ENCODE measurements at regions not wholly inside any gene's neighbourhood (a gene's known extent, or its start where the extent isn't known, plus 50 kb on each side); places are given as distances from the start of the nearest gene placed in this dataset.

DNA sequence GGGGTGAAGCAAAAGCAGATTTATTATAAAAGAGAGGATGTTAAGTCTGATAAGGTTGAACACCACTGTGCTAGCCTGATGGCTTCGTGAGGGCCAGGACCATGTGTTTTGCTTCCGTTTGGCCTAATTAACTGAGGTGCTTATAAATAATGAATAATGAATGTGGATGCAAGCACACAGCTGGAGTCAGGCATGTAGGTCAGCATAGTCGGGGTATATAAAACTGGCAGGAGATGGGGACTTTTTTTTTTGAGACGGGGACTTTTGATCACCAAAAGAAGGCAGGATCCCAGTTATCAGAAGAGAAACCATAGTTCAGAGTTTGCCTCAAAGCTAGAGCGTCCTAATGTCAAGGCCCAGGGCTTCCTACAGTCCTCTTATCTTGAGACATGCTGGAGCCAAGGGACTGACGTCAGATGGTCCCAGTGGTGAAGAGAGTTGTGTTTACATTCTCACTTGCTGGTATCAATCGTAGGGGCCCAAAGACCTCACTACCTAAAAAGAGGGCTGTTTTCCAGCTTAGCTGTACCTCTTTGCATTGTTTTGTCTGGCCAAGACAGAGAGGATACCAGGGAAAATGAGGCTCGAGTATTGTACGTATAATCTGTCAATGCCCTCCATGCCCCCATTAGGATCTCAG lies 50.4 kb downstream of the RTL9 start:
- no peak for DNase-seq (ENCODE audit: low read depth in 2 of 2)

DNA sequence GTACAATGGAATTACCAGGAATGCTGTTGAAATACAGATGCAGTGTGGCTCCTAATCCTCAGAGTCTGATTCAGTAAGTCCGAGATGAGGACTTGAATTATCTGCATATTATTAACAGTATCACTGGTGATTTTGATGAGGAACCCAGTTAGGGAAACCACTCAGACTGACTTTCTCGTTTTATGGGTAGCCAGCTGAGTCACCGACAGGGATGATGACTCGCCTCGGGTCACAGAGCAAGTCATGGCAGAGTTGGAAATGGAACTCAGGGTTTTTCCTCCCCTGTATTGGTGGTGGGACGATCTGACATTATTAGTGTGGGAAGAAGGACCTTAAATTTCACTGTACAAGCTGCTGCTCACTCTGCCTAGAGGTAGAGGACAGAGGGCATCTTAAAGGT lies 51.3 kb downstream of the RTL9 start:
- DNase-seq (ENCODE audit: low read depth in 2 of 2) = no peak

DNA sequence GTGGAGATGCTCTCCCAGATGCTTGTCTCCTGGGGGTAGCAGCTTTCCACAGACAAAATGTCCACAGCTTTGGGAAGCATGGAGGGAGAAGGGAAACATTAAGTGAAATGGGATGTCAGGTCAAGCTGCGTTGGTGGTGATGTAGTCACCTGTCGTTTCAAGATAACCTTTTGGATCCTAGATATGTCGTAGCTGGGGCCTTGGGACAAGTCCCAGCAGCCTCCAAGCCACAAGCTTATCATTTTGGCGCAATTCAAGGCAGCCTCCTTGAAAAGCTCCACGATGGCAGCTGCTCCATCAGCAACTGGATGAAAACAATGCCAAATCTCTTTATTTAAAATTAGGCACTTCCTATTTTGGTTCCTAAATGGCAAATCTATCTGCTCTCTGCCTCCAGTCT lies 52.0 kb downstream of the RTL9 start:
- DNase-seq (ENCODE audit: low read depth in 2 of 2) = no peak

DNA sequence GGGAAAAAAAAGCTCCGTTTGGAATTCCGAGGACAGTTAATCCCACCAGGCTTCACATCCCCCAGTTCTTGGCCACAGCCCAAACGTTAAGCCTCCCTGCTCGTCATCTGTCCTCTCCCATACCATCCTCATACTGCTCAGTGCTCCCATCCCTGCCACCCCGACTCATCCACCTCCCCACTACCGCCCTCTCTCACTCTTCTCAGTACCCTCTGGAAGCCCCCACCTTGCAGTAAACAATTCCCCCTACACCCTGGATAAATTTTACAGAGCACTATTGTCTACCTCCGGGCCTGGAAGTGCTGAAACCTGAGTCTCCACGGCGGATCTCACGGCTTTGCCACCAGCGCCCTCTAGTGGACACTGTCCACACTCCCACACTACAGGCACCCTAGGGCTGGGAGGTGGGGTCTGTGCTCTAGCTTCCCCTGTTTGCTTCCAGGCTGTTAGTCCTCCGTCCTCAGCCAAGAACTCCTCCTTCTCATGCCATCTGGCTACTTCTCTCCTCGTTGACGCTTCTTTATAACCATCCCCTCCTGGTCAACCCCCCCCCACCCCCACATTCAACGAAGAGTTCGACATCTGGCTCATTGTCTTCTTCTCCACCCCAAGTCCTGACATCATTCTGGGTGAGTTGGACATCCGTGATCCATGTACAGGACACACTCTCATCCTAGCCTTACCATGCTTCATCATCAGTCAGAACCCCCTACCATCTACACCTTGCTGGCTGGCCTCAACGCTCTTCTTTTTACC lies 54.5 kb downstream of the RTL9 start:
- DNase-seq (ENCODE audit: low read depth in 2 of 2) = peak; percentile 48 to 64

DNA sequence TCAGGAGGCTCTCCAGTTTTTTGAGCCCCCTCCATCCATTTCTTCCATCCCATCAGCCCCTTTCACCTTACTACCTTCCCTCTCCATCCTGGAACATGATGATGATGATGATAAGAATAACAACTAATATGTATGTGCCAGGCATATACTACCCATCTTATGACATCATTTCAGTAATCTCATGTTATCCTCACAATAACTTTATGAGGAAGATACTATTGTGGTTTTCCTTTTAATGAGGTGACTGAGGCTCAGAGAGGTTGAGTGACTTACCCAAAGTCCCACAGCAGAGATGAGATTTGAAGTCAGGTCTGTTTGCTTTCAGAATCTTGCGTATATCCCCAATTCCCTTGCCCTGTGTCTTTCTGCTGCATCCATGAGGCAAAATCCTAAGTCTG lies 55.1 kb downstream of the RTL9 start:
- DNase-seq (ENCODE audit: low read depth in 2 of 2) = no peak

DNA sequence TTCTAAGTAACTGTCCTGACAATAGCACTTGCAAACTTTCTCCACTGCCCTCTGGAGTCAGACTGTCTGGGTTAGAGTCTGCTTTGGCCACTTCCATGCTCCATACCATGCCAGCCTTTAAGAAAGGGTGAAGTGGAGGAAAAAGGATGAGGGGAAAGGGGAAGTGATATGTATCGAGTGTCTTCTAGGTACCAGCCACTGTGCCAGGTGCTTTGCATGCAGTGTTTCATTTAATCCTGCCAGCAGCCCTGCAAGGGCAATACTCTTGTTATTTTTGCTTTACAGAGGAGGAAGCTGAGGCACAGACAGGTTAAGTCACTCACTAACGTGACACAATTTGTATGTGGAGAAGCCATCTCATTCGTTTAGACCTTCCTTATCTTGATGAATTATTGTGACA lies 55.6 kb downstream of the RTL9 start:
- DNase-seq (ENCODE audit: low read depth in 2 of 2) = no peak

DNA sequence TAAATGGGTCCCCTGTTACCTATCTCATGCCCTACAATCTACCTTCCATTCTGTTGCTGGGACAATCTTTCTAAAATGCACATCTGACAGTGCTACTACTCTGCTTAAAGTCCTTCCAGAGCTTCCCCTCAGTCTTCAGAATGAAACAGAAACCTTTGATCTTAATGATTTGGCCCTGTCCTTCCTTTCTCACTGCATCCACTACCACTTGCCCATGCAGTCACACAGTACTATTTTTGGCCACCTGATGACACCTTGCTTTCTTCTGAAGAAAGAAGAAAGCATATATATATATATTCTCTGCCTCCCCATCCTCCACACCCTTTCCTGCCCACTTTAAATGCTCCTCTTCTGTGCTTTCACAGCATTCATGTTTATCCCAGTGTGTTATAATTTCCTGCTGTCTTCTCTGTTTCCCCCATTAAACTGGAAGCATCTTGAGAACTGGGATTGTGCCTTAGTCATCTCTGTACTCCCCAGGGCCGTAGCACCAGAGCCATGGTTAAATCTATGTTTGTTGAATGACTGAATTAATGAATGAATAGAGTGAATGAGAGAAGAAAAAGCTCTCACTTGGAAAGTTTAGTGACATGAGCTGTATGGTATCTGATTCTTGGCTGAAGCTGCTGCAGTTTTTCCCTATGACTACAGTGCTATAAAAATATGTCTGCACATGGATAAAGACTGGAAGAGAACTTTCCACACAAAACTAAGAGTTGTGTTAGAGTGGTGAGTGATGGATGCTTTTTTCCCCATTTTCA lies 56.2 kb downstream of the RTL9 start:
- no peak for DNase-seq (ENCODE audit: low read depth in 2 of 2)

DNA sequence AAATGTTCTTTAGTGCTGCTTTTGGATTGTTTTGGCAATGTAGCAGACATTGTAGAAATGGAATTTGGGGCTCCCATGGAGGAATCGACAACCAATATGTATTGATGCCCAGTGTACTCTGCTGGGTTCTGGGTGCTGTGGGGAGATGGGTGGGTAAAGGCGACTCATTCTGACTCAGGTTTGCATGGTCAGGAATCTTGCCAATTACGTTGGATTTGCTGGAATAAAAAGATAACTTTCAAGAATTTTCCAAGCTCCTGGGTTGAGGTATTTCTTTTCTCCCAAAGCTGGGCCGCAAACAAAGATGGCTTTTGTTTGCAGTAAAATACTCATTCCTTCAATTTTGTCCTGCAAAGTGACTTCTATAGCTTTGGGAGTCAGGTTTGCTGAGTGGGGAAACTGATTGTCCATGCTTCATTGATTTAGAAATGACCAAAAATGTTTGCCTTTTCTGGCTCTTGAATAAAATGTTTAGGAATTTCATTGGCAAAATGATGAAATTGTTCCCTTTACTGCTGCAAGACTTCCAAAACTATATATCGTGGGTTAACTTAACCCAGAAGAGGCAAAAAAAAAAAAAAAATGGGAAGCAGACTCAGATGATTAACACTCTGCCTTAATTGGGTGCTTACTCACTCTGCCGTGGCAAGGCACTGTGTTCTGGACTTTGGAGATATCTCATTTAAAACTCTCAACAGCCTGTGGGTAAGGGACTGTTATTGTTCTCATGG lies 57.0 kb downstream of the RTL9 start:
- DNase-seq (ENCODE audit: low read depth in 2 of 2) = no peak

DNA sequence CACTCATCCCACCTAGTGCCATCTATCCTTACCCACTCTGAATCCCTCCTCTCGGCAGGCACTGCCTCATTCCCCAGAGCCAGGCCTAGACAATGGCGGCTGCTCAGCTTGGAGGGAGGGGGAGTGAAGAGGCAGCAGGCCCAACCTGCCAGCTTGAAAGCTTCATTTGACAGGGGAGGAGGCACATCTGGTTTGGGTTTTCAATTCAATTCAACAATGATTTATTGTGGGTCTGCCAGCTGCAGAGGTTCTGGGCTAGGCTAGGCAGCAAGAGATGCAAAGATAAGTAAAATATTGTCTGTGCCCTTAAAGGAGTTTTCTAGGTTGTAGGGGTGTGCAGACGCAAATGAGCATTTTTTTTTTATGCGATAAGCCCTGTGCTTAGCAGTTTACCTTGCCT lies 58.5 kb downstream of the RTL9 start:
- DNase-seq (ENCODE audit: low read depth in 2 of 2) = no peak

DNA sequence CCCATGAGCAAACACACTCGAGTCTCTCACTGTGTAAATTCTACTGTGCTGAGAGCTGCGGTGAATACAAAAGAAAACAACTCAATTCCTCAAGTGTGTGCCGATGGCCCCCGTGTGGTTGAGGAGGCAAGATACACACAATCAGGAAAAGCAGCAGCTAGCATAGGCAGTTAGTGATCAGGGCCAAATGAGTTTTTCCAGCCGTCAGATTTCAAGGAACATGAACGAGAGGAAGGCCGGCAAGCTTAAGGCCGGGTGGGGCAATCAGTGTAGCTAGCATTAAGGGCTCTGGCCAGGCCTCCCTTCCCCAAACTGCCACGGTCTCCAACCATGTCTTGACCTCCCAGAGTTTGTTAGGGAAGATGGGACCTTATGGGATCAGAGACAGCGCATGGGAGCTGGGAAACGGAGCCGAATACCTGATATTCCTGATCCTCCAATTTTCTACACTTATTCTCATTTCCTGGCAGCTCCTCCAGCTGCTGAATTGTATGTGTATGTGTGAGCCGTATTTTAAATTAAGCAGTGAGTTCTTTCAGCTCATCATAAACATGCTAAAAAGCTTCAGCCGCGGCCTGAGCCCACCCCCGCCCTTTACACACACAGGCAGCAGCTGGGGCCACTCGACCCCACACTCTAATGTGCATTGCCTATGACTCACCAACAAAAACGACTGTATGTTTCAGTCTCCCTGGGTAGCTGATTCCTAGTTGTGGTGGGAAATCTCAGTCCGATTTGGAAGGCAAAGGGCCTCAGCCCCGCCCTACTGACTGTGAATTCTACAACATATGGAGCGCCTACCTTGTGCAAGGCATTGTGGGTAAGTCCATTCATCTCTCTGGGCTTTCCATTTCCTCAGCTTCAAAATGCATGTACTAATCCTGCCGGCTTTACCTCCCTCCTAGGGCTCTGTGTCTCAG lies 59.9 kb downstream of the RTL9 start:
- no peak for DNase-seq (ENCODE audit: low read depth in 2 of 2)

DNA sequence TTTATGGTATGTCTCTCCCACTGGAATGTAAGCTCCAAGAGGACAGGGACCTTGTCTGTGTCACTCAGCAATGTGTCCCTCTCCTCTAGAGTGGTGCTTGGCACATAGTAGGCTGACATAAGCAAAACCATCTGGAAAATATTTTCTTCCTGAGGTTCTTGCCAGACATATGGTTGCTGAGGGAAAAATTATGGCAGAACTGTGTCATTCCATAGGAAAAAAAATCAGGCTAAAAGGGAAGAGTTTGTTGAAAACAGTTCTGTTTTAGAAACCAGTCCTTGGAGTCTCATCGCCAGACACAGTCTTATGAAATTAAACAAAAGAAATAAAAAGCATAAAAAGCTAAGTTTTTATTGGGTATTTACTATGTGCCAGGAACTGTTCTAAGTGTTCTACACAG lies 60.9 kb downstream of the RTL9 start:
- no peak for DNase-seq (ENCODE audit: low read depth in 2 of 2)

DNA sequence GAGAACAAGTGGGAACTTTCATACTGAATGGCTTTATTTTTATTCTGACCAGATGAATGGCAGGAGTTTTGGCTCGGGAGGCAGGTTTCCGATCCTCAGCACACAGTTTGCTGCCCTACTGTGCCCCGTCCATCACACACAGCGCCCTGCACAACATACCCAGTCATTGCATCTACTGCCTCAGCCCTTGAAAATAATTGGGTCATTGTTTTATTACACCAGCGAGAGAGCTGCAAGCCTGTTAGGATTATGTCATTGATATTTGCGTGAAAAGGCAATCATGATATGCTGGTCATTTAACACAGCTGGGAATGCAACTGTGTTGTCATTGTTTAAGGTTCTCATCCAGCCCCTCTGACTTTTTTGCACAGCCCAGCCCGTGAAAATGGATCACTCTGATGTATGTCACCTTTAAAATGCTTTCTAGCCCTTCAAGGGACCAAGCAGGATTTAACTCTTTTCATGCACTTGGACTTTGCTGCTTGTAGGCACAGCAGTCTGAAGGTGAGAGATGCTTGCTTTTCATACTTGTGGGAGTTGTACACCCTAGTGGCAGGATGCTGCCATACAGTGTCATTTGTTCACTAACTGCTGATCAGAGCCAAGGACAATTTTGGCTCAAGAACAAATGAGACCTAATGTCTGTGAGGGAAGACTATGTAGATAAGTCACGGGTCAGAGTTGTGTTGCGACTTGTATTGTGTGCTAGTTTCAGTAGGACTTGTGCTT lies 62.3 kb downstream of the RTL9 start:
- DNase-seq (ENCODE audit: low read depth in 2 of 2) = no peak

DNA sequence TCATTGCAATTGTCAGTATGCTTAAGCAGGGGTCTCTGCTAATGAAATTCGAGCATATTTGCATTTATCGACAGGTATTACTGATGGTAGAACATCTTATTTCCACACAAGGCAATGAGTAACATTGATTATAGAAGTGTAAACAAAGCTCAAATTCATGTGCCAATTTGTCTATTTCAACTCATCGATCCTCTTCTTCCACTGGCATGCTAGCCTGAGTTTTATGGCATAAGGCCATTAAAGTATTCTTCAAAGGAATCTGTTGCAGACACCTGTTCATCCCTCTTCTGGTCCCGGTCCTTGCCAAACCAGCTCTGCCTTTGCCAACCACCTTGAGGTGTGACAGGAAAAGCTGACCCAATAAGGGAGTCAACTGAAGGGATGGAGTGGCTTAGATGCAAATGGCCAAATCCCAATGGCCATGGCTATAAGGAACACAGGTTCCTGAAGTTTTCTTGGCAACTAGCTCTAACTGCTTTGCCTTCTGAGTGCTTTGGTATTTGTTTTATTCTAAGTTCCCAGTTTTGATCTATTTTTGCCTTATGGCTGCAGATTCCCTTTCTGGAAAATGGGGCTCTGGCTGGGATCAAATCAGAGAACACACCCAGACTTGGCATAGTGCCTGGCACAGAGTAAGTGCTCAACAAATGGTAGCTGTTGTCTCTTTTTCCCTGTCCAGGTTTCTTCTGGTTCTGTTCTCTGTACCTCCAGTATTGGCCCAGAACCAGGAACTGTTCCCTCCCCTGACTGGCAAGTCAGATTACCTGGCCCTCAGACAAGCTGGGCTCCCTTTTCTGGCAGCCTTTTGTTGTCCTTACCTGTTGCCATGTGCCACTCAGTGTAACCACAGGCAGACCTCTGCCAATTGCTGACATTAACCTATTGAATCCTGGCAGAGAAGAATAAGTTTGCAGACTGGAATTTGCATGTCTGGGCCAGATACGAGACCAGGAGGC lies 63.1 kb downstream of the RTL9 start:
- no peak for DNase-seq (ENCODE audit: low read depth in 2 of 2)

DNA sequence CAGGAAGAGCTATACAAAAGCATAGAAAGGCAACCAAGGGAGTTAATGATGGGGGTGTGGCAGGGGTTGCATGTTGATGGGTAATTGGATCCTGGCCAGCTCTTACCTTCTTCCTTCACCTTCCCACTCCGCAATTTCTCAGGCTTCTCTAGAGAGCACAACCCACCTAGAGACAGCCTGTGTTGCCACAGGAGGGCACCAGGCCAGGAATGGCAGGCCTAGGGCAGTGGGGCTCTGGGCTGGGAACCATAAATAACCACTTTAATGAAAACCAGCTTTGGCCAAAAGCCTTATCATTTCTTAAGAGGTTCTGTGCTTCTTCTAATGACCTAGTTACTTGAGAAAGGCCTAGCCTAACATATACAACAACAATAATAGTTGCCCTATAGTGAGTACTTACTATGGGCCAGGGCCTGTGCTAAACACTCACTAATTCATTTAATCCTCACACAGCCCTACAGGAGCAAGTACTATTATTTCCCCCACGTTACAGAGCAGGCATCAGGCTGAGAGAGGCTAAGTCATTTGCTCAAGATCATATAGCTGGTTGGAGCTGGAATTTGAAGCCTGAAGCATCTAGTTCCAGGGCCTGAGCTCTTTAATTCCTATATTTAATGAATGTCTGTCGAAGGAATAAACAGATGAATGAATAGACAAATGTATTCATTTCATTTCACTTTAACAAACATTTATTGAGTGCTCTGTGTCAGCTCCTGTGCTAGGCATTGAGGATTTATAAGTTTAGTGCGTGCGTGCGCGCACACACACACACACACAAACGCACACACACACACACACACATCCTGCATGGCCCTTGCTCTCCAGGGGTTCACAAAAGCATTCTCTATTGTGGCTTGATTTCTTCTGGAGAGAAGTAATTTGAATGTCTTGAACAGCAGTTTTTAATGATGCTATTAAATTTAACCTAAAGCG lies 66.8 kb downstream of the RTL9 start:
- no peak for DNase-seq (ENCODE audit: low read depth in 2 of 2)

DNA sequence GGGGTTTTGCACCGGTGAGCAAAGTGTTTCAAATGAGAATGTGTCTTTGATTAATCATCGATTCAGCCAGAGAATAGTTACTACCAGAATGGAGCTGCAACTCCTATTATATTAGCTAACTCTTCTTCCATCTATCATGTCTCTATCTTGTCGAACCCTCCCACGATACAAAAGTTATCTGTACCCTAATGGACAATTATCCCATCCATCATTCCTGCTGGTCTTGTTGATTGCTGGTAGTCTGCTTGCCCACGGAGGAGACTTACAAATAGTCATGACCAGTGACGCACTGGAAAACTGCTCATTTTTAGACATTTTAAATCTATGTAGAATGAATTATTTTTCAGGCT lies 67.5 kb downstream of the RTL9 start:
- no peak for DNase-seq (ENCODE audit: low read depth in 2 of 2)

DNA sequence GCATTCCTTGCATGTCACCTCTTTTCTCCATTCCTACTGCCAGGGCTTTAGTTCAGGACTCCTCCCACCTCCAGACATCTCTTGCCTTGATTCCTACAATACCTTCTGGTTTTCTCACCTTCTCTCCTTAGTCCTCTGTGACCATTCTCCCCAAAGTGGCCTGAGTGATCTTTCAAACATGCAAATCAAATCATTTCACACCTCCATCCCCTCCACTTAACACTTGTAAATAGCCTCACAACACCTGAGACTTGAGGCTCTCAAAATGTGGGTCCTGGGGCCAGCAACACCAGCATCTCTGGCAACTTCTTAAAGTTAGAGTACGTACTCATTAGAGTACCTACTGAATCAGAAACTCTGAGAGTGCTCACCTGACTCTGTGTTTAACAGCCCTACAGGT lies 68.4 kb downstream of the RTL9 start:
- no peak for DNase-seq (ENCODE audit: low read depth in 2 of 2)

DNA sequence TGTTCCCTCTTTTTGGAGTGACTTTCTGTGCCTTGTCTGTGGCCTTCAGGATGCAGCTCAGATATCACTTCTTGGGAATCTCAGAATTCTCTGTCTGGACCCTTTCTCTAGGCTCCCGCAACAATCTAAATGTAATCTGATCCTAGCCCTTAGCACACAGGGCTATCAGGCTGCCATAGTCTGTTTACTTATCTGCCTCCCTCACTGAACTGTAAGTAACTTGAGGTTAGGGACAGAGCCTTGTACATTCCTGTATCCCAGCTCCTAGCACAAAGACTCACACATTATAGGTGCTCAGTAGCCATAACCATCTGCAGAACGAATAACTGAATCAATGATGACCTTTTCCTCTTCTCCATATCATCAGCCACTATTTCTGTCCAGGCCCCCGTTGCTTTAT lies 69.5 kb downstream of the RTL9 start:
- no peak for DNase-seq (ENCODE audit: low read depth in 2 of 2)

DNA sequence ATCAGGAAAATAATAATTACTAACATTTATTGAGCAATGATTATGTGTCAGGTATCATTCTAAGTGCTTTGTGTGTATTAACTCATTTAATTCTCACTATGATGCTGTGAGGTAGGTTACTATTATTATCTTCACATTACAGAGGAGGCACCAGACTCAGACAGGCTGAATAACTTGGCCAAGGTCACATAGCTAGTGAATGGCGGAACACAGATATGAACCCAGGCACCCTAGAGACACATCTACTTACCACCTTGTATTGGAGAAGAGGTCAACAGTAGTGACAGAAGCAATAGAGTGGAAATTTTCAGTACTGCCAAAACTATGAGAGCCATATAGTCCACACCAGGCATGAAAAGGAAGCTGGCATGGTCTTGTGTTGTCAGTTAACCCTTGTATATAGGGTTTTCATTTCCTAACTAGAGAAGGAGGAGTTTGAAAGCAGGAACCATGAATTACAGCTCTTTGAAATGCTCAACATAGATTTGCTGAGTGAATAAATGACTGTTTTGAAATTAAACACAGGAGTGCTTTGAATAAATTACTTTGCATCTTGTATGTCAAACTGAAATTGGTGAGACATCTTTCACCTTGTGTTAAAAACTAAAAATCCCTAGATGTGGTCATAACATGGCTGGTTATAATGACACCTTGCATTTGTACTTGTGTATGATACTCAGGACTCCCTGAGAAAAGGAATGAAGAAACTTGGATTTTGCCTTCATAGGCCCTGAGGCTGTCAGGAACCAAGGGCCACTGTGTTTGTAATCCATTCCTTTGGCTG lies 71.8 kb downstream of the RTL9 start:
- DNase-seq (ENCODE audit: low read depth in 2 of 2) = no peak

Data from activated CD4-positive, alpha-beta T cell treated with anti-CD3 and anti-CD28 coated beads for 24 hours (primary cell).